ENCODE measurements at regions not wholly inside any gene's neighbourhood (a gene's known extent, or its start where the extent isn't known, plus 50 kb on each side); places are given as distances from the start of the nearest gene placed in this dataset.
"Not testable (repeated sequence)": the region's sequence is repeated elsewhere in the genome, so short reads cannot be mapped to it uniquely, and the experiment has no call there.

GRCh38 chr1:99361406-99361805 lies 97.1 kb downstream of the PLPPR4 start:
- intact Hi-C loops (cut with DNase I), result no loop called here
- DNase-seq, result no peak

- intact Hi-C loops (cut with DNase I), result no loop called here
- no peak for DNase-seq
Measured at GRCh38 chr1:99363531-99363930, 99.2 kb downstream of the PLPPR4 start.

GRCh38 chr1:99365141-99365540 lies 100.8 kb downstream of the PLPPR4 start:
- intact Hi-C loops (cut with DNase I), result no loop called here
- DNase-seq, result no peak

GRCh38 chr1:99365545-99365944 lies 101.3 kb downstream of the PLPPR4 start:
- no peak for DNase-seq
- intact Hi-C loops (cut with DNase I), result no loop called here

GRCh38 chr1:99369154-99369553 lies 104.9 kb downstream of the PLPPR4 start:
- no peak for DNase-seq
- intact Hi-C loops (cut with DNase I), result no loop called here

DNA sequence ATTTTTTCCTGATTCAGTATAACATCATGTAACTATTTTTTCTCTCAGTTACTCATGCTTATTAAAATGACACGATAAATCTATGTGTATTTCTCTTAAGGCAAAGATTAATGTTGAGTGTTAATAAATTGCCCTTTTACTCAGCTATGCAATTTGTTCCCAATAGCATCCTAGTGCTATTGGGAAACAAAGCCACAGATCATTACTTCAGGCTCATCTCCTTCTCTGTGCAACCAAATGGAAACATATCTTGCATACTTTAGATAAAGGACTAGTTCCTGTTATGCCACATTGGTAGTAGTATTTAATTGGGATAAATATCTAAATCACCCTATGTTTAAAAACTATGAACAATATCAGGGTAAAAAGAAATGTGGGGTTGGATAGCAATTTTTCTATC lies 106.2 kb downstream of the PLPPR4 start:
- intact Hi-C loops (cut with DNase I), result no loop called here
- DNase-seq, result no peak

- intact Hi-C loops (cut with DNase I), result no loop called here
- no peak for DNase-seq
Measured at GRCh38 chr1:99371413-99371812, 107.1 kb downstream of the PLPPR4 start.

- intact Hi-C loops (cut with DNase I), result no loop called here
- DNase-seq, result no peak
Measured at GRCh38 chr1:99374109-99374508, 109.8 kb downstream of the PLPPR4 start.

DNA sequence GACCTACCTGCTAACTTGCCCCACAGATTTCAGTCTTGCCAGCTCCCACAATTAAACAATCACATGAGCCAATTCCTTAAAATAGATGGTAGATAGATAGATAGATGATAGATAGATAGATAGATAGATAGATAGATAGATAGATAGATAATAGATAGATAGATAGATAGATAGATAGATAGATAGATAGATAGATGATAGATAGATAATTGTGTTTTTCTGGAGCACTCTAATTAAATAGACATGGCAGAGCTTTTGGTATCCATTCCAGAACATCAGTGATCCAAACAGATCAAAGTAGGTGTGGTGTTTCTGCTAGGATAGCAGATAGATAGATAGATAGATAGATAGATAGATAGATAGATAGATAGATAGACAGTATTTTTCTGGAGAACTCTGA lies 110.4 kb downstream of the PLPPR4 start:
- intact Hi-C loops (cut with DNase I); DNase-seq: not testable (repeated sequence)

- no peak for DNase-seq
- intact Hi-C loops (cut with DNase I), result no loop called here
Measured at GRCh38 chr1:99384021-99384420, 119.7 kb downstream of the PLPPR4 start.

DNA sequence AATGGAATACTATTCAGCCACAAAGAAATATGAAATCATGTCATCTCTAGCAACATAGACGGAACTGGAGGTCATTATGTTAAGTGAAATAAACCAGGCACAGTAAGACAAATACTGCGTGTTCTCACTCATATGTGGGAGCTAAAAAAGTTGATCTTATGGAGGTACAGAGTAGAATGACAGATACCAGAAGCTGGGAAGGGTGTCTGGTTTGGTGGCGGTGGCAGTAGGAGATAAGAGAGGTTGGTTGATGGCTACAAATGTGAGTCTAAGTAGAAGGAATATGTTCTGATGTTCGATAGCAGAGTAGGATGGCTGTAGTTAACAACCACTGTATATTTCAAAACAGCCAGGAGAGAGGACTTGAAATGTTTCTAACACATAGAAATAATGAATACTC lies 121.6 kb downstream of the PLPPR4 start:
- intact Hi-C loops (cut with DNase I), result no loop called here
- no peak for DNase-seq

DNA sequence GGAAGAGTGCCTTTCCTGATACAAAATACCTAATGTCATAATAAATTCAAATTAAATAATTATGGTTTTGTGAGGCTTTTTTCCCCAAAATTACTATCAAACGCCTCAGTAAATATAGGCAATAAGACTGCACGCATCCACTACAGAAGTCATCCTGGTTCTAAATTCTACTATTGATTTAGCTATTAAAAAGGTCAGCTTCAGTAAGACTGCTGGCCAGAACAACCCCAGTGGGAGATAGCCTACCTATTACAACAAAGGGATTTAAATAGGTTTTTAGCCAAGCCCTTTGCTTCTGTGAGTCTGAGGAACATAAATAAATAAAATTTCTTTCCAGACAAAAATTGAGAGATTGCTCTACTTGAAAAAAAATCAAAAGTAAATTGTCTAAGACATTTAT lies 132.1 kb downstream of the PLPPR4 start:
- intact Hi-C loops (cut with DNase I), result no loop called here
- no peak for DNase-seq

DNA sequence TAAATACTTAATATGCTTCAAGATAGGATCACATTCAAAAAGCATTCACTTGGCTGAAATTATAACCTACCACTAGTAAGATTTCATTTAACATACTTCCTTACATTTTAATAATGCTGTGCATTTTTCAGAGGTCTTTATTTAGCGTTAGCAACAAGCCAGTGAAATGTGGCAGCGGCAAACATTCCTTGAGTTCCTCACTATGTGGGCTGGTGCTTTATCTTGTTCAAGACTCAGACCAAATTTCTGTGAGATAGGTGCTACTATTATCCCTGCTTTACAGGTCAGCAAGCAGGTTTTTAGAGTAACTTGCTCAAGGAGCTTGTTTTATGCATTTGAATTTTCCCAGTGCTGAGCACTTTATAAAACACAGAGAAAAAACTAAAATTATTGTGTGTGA lies 132.7 kb downstream of the PLPPR4 start:
- no peak for DNase-seq
- intact Hi-C loops (cut with DNase I), result no loop called here

DNA sequence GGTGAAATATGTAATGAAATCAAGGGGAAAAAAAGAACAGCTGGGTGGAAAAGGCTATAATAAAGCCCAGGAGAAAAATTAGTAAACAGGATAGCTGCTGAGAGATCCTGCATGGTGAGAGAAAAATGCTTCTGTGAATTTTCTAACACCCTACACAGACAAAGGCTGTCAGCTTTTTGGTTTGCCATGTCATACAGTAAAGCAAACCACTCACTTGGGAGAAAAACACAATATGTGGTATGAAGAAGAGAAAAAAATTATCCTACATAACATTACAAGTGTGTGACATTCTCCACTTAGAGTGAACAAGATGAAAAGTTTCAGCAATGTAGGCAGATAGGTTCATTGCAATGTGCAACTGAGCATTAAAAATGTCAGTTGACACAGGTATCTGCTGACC lies 133.6 kb downstream of the PLPPR4 start:
- no peak for DNase-seq
- intact Hi-C loops (cut with DNase I), result no loop called here

DNA sequence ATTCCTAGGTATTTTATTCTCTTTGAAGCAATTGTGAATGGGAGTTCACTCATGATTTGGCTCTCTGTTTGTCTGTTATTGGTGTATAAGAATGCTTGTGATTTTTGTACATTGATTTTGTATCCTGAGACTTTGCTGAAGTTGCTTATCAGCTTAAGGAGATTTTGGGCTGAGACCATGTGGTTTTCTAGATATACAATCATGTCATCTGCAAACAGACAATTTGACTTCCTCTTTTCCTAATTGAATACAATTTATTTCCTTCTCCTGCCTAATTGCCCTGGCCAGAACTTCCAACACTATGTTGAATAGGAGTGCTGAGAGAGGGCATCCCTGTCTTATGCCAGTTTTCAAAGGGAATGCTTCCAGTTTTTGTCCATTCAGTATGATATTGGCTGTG lies 137.3 kb downstream of the PLPPR4 start:
- intact Hi-C loops (cut with DNase I); DNase-seq: not testable (repeated sequence)

GRCh38 chr1:99404399-99404798 lies 140.1 kb downstream of the PLPPR4 start:
- intact Hi-C loops (cut with DNase I); DNase-seq: not testable (repeated sequence)

DNA sequence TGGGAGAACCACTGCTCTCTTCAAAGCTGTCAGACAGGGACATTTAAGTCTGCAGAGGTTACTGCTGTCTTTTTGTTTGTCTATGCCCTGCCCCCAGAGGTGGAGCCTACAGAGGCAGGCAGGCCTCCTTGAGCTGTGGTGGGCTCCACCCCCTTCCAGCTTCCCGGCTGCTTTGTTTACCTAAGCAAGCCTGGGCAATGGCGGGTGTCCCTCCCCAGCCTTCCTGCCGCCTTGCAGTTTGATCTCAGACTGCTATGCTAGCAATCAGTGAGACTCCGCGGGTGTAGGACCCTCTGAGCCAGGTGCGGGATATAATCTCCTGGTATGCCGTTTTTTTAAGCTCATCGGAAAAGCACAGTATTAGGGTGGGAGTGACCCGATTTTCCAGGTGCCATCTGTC lies 141.0 kb downstream of the PLPPR4 start:
- intact Hi-C loops (cut with DNase I), result not testable (repeated sequence)
- DNase-seq, result peak in 1 of 10 donors; percentile 45

DNA sequence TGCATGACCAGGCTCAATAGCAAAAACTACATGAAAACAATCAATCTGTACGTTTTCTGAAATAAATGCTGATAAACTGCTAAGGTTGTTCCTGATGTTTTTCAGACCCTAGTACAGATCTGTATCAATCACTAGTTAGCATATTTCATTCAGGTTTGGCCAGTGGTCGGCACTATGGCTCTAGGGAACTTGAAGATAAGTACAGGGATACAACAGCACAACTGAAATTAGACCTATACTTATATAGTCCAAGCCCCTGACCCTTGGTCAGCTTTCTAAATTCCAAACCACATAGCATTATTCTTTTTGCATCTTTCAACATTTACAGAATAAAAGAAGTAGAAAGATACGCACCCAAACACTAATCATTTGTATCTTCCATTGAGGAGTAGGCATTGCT lies 142.7 kb downstream of the PLPPR4 start:
- intact Hi-C loops (cut with DNase I), result no loop called here
- no peak for DNase-seq

DNA sequence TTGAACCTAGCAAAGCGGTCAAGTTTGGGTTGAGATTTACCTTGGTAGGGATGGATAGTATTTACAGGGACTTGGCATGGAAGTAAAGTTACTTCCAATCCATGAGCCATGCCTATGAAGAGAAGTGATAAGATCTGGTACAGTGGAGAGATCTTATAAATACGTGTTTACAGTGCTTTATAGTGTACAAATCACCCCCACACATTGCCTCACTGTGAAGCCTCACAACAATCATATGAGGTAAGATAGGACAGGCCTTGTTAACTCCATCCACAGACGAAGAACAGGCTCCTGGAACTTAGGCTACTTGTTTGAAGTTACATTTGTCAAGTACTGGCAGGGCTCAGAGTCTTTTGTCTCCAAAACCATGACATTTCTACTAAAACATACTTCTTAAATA lies 159.8 kb downstream of the PLPPR4 start:
- DNase-seq, result no peak
- intact Hi-C loops (cut with DNase I), result no loop called here

DNA sequence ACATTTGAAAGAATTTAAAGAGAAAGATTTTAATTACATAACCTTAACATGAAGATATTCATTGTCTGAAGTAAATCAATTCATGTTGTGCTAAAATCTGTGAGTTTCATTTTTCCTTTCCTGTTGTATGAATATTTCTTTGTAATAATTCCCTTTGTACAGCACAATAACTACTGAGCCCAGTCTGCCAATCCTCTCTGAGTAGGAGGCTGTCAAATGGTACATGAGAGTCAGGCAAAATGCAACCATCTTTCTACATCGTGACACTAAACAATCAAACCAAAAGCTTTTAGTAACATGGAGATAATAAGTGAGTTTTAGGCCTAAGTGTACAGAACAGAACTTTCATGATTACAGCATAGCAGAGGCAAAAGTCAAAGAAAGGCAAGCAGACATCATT lies 165.5 kb downstream of the PLPPR4 start:
- intact Hi-C loops (cut with DNase I), result no loop called here

DNA sequence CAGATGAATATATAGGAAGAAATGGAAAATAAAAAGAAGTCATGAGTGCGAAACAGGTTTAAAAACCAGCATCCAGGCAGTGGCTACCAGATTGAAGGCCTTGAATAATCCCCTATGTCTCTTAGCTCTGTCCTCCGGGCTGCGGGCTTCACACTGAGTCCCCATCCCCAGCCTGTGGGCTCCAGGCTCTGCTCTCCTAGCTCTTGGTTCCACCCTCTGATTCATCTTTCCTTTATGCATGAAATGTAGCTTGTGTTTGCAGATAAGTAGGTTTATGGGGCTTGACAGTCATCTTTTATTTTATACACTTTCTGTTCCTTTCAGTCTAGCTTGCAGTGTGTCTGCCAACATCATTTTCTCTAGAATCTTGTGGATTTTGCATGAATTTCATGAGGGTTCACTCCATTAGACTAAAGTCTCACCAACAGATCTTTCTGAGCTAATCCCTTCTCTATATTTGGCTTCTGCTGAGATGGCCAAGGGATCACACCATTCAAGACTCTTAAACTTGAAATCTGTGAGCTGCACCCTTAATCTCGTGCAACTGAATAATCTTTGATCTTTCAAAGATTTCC lies 174.5 kb downstream of the PLPPR4 start:
- intact Hi-C loops (cut with DNase I), result no loop called here
- no peak for DNase-seq

More for the DNA sequence above, 165.5 kb downstream of the PLPPR4 start:
- no peak for DNase-seq

DNA sequence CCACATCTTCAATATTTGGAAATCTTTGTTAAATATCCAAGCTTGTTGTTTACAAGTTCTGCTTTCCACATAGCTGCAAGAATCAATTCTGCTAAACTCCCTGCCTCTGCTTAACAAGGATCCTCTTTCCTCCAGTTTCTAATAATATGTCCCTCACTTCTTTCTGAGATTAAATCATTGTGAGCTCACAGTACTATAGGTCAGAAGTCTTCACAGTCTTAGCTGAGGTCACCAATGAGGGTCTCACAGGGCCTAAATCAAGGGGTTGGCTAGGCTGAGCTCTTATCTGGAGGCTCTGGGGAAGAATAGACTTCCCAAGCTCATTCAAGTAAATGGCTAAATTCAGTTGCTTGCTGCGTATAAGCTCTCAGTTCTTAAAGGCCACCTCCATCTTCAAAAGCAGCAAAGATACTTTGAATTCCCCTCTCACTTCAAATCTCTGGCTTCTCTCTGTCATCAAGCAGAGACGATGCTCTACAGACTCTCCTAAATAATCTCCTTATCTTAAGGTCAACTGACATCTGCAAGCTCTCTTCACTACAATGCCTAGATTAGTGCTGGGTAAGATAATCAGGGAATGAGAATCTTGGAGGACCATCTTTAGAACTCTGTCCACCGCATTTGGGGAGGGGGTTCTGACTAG lies 175.3 kb downstream of the PLPPR4 start:
- intact Hi-C loops (cut with DNase I), result no loop called here
- DNase-seq, result no peak

All from posterior cingulate gyrus (tissue), 11 donors.